ENCODE measurements at regions not wholly inside any gene's neighbourhood (a gene's known extent, or its start where the extent isn't known, plus 50 kb on each side); places are given as distances from the start of the nearest gene placed in this dataset.

GRCh38 chr12:22990501-22990900 is 365.5 kb downstream of the ETNK1 start:
- no peak for DNase-seq (ENCODE audit: low spot score)

GRCh38 chr12:22991250-22991844 is 366.4 kb downstream of the ETNK1 start:
- DNase-seq (ENCODE audit: low spot score), result no peak

GRCh38 chr12:22993609-22994315 is 368.8 kb downstream of the ETNK1 start:
- DNase-seq (ENCODE audit: low spot score), result no peak

GRCh38 chr12:22994316-22994675 is 369.3 kb downstream of the ETNK1 start:
- DNase-seq (ENCODE audit: low spot score), result no peak

GRCh38 chr12:23001487-23001886 is 376.5 kb downstream of the ETNK1 start:
- no peak for DNase-seq (ENCODE audit: low spot score)

GRCh38 chr12:23002381-23002780 is 377.4 kb downstream of the ETNK1 start:
- no peak for DNase-seq (ENCODE audit: low spot score)

GRCh38 chr12:23004473-23005020 is 379.6 kb downstream of the ETNK1 start:
- DNase-seq (ENCODE audit: low spot score), result no peak

GRCh38 chr12:23005387-23005786 is 380.4 kb downstream of the ETNK1 start:
- DNase-seq (ENCODE audit: low spot score), result no peak

- no peak for DNase-seq (ENCODE audit: low spot score)
Observed at GRCh38 chr12:23006413-23006812, 381.4 kb downstream of the ETNK1 start.

GRCh38 chr12:23008623-23009022 is 383.7 kb downstream of the ETNK1 start:
- DNase-seq (ENCODE audit: low spot score), result no peak

GRCh38 chr12:23014749-23015148 is 389.8 kb downstream of the ETNK1 start:
- no peak for DNase-seq (ENCODE audit: low spot score)

- DNase-seq (ENCODE audit: low spot score), result no peak
Observed at GRCh38 chr12:23025372-23026016, 400.5 kb downstream of the ETNK1 start.

GRCh38 chr12:23028158-23028802 is 403.3 kb downstream of the ETNK1 start:
- no peak for DNase-seq (ENCODE audit: low spot score)

GRCh38 chr12:23029185-23029584 is 404.2 kb downstream of the ETNK1 start:
- DNase-seq (ENCODE audit: low spot score), result no peak

GRCh38 chr12:23039834-23040233 is 414.9 kb downstream of the ETNK1 start:
- no peak for DNase-seq (ENCODE audit: low spot score)

- no peak for DNase-seq (ENCODE audit: low spot score)
Observed at GRCh38 chr12:23041774-23042173, 416.8 kb downstream of the ETNK1 start.

GRCh38 chr12:23043646-23044045 is 418.7 kb downstream of the ETNK1 start:
- DNase-seq (ENCODE audit: low spot score), result no peak

- no peak for DNase-seq (ENCODE audit: low spot score)
Observed at GRCh38 chr12:23049180-23049579, 424.2 kb downstream of the ETNK1 start.

- no peak for DNase-seq (ENCODE audit: low spot score)
Observed at GRCh38 chr12:23055004-23055403, 430.0 kb downstream of the ETNK1 start.

GRCh38 chr12:23057571-23057970 is 432.6 kb downstream of the ETNK1 start:
- DNase-seq (ENCODE audit: low spot score), result no peak

GRCh38 chr12:23060161-23060560 is 435.2 kb downstream of the ETNK1 start:
- no peak for DNase-seq (ENCODE audit: low spot score)

GRCh38 chr12:23063206-23063605 is 438.2 kb downstream of the ETNK1 start:
- DNase-seq (ENCODE audit: low spot score), result no peak

- DNase-seq (ENCODE audit: low spot score), result no peak
Observed at GRCh38 chr12:23066095-23066494, 441.1 kb downstream of the ETNK1 start.

All from hematopoietic multipotent progenitor cell treated with erythropoietin and hydrocortisone succinate and interleukin-3 and kit ligand, for 15 days (in vitro differentiated cells).